HepG2 (cell line): ENCODE measurements at regions not wholly inside any gene's neighbourhood (a gene's known extent, or its start where the extent isn't known, plus 50 kb on each side); places are given as distances from the start of the nearest gene placed in this dataset.

Source experiments
- ATAC-seq: fragments of 200-7000 bp; cut with Tn5 transposase; 3 replicates; pipeline ENCODE4 v1.9.1; 2020; ENCODE audit warnings: mild to moderate bottlenecking, moderate library complexity
- BruUV-seq: library from RNA; stranded (reverse); fragments of 400-500 nt; replicated peaks from 2 replicates; lab custom pipeline; 2021; lab: Mats Ljungman, UMichigan
- CTCF ChIA-PET: fragments of 300-600 bp; formaldehyde crosslinking; extraction: SDS; loops from one replicate; lab custom pipeline; 2021; ENCODE audit warnings: low total read pairs, inconsistent platforms, low intra/inter-chr PET ratio; lab: Yijun Ruan, JAX
- POLR2A ChIA-PET: fragments of 350-600 bp; sonication (Branson Sonifier 250); formaldehyde crosslinking; loops from one replicate; lab custom pipeline; 2020; ENCODE audit warnings: antibody characterized with exemption, inconsistent platforms; lab: Yijun Ruan, JAX
- DNase-seq: peaks from one replicate; pipeline ENCODE4 v3.0.0-alpha.2; 2015; ENCODE audit warnings: low spot score
- FAIRE-seq: peaks from 3 replicates; lab custom pipeline; 2011; peaks lifted over from hg19 to GRCh38; lab: Jason Lieb, UNC
- H2AFZ ChIP-seq: one replicate; pipeline ENCODE4 v1.6.1; 2011; ENCODE audit warnings: low read length, inconsistent platforms
- H3K27ac ChIP-seq: fragments of 300-600 bp; 3 replicates; pipeline ENCODE4 v1.8.0; 2011; ENCODE audit warnings: mixed run types, mild to moderate bottlenecking, mixed read lengths, low read length, inconsistent platforms; ENCODE audit not compliant: insufficient read depth; ENCODE audit errors: extremely low read length
- H3K27me3 ChIP-seq, 2 experiments: fragments of 200-600 bp in 1 of 2; 2 replicates in 1 of 2; 3 replicates in 1 of 2; pipeline versions ENCODE4 v1.6.0 to v1.8.0; 2011; ENCODE audit warnings: low read length in 2 of 2, mild to moderate bottlenecking in 2 of 2, moderate library complexity in 2 of 2, inconsistent platforms in 1 of 2; ENCODE audit not compliant: insufficient read depth in 2 of 2, control insufficient read depth in 1 of 2
- H3K36me3 ChIP-seq, 2 experiments: fragments of 200-600 bp in 1 of 2; replicated peaks in 1 of 2; 2 replicates in 1 of 2; 3 replicates in 1 of 2; pipeline versions ENCODE4 v1.5.1 to v1.8.0; 2011; ENCODE audit warnings: low read length in 2 of 2, inconsistent platforms in 1 of 2; ENCODE audit not compliant: insufficient read depth in 2 of 2, control insufficient read depth in 1 of 2
- H3K4me1 ChIP-seq: 2 replicates; pipeline ENCODE4 v1.5.1; 2012; ENCODE audit warnings: low read length, inconsistent platforms; ENCODE audit not compliant: insufficient read depth
- H3K4me2 ChIP-seq: 2 replicates; pipeline ENCODE4 v1.6.0; 2011; ENCODE audit warnings: low read depth, low read length, inconsistent platforms
- H3K4me3 ChIP-seq, 3 experiments: fragments of 200-600 bp in 1 of 3; sonication (generic), shearing (Covaris generic) in 1 of 3; replicated peaks in 1 of 3; 2 replicates each; pipeline ENCODE4 v1.5.1; 2011 to 2016; ENCODE audit warnings: low read length in 3 of 3, inconsistent platforms in 2 of 3, low read depth in 2 of 3, mild to moderate bottlenecking in 2 of 3, control low read depth in 1 of 3, mixed read lengths in 1 of 3; ENCODE audit not compliant: insufficient read depth in 1 of 3
- H3K79me2 ChIP-seq: one replicate; pipeline ENCODE4 v1.6.1; 2011; ENCODE audit warnings: low read length, inconsistent platforms; ENCODE audit not compliant: insufficient read depth
- H3K9ac ChIP-seq: 2 replicates; pipeline ENCODE4 v1.6.0; 2011; ENCODE audit warnings: mild to moderate bottlenecking, low read depth, low read length, inconsistent platforms; ENCODE audit not compliant: insufficient read depth
- H3K9me3 ChIP-seq: 2 replicates; pipeline ENCODE4 v1.5.1; 2012; ENCODE audit warnings: mild to moderate bottlenecking, low read length
- H4K20me1 ChIP-seq: 2 replicates; pipeline ENCODE4 v1.6.0; 2011; ENCODE audit warnings: inconsistent platforms, mild to moderate bottlenecking, low read length, moderate library complexity; ENCODE audit not compliant: insufficient read depth
- BCL6 ChIP-seq: IDR thresholded peaks from 2 replicates; pipeline ENCODE4 v1.6.1; 2016; ENCODE audit warnings: missing genetic modification reagents, missing compliant biosample characterization
- HMGXB4 ChIP-seq, 2 experiments: sonication (generic) in 1 of 2; formaldehyde crosslinking in 1 of 2; IDR thresholded peaks; 2 replicates each; pipeline versions ENCODE4 v1.4.0 to v1.6.1; 2018 to 2020; ENCODE audit warnings: missing genetic modification reagents in 2 of 2, borderline replicate concordance in 1 of 2, low read depth in 1 of 2, mild to moderate bottlenecking in 1 of 2, missing biosample characterization in 1 of 2
- NKX3-1 ChIP-seq: sonication (generic); formaldehyde crosslinking; IDR thresholded peaks from 2 replicates; pipeline ENCODE4 v1.5.0; 2020; ENCODE audit warnings: missing genetic modification reagents
- RBAK ChIP-seq: sonication (generic); formaldehyde crosslinking; IDR thresholded peaks from 2 replicates; pipeline ENCODE4 v1.5.1; 2020; ENCODE audit warnings: mild to moderate bottlenecking, missing genetic modification reagents
- SMAD1 ChIP-seq: sonication (generic); formaldehyde crosslinking; IDR thresholded peaks from 2 replicates; pipeline ENCODE4 v1.4.0; 2020; ENCODE audit warnings: missing genetic modification reagents, low read depth, mild to moderate bottlenecking, borderline replicate concordance
- TOPORS ChIP-seq: sonication (generic); formaldehyde crosslinking; IDR thresholded peaks from 2 replicates; pipeline ENCODE4 v1.8.0; 2023; ENCODE audit warnings: mild to moderate bottlenecking, missing genetic modification reagents
- ZBTB21 ChIP-seq: sonication (generic); formaldehyde crosslinking; IDR thresholded peaks from 2 replicates; pipeline ENCODE4 v1.4.0; 2020; ENCODE audit warnings: missing genetic modification reagents
- ZNF20 ChIP-seq: sonication (generic); formaldehyde crosslinking; IDR thresholded peaks from 2 replicates; pipeline ENCODE4 v1.4.0; 2020; ENCODE audit warnings: mild to moderate bottlenecking, moderate library complexity, missing genetic modification reagents
- ZNF350 ChIP-seq: sonication (generic); formaldehyde crosslinking; IDR thresholded peaks from 2 replicates; pipeline ENCODE4 v1.4.0; 2020; ENCODE audit warnings: mild to moderate bottlenecking, low read depth, missing genetic modification reagents, borderline replicate concordance
- ZNF839 ChIP-seq: sonication (generic); formaldehyde crosslinking; IDR thresholded peaks from 2 replicates; pipeline ENCODE4 v1.4.0; 2020; ENCODE audit warnings: missing genetic modification reagents, mild to moderate bottlenecking, borderline replicate concordance
- WGBS: methylation state at CpG from one replicate; pipeline ENCODE4 v1.1.6; 2017; ENCODE audit warnings: low lambda C conversion rate; 5-methylcytosine and 5-hydroxymethylcytosine counted together
- in situ Hi-C: cut with HindIII; loops from 2 replicates; pipeline ENCODE4 v1.10.0; 2017; ENCODE audit warnings: low pct_unique_long_range_greater_than_20kb; ENCODE audit not compliant: extremely low pct_ligation_motif_present
- intact Hi-C: fragments of 100-400 bp; cut with micrococcal nuclease; formaldehyde crosslinking; loops from one replicate; pipeline ENCODE4 v1.10.0; 2022; ENCODE audit not compliant: unreplicated experiment

DNA sequence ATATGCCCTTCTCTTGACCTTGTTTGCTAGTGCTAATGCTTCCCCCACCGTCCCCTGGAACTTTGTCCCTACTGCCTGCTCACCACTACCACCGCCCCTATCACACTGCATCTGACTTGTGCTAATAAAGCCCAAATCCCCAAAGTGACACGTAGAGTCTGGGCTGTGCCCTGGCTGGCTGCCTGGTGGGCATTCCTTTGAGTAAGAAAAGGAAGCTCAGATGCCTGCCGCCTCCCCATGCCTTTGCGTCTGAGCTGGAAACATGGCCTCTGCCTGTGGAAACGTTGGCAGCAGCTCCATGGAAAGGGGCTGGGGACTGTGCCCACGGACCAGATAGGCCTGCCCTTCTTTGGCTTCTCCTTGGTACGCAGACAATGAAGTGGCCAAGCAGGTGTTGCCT, 138.3 kb downstream of the CYP26A1 start:
- no peaks in the 10 kb centered on the region for H3K36me3 ChIP-seq
- no peaks in the 10 kb centered on the region for H3K4me1 ChIP-seq
- WGBS: 18% methylated on average over 3 of the region's 8 CpGs
- FAIRE-seq: no peak
- H3K27ac ChIP-seq: no peak overlapping the region
- no peaks in the 10 kb centered on the region; a peak in 1 of 5 replicates for H3K27me3 ChIP-seq
- intact Hi-C loops: no loop called here
- ChIA-PET POLR2A (no interaction called here), CTCF (no interaction called here)
- H3K79me2 ChIP-seq: no peaks in the 10 kb centered on the region
- no peak for DNase-seq
- H4K20me1 ChIP-seq: no peaks in the 10 kb centered on the region
- H3K4me3 ChIP-seq: no peak overlapping the region
- no TSS peak for BruUV-seq
- no peaks in the 10 kb centered on the region for H3K9me3 ChIP-seq
- in situ Hi-C loops: no loop called here
- no peak for TF ChIP-seq RBAK (CRISPR knock-in tag)
- no peak for TF ChIP-seq NKX3-1
- no peak for TF ChIP-seq HMGXB4 (CRISPR knock-in tag; IDR thresholded peaks at IDR 0.05; ENCODE audit: borderline replicate concordance in 1 of 2, low read depth in 1 of 2)
- TF ChIP-seq ZNF20 (CRISPR knock-in tag): no peak
- no peak for TF ChIP-seq BCL6
- no peak for TF ChIP-seq SMAD1 (CRISPR knock-in tag)
- TF ChIP-seq ZBTB21 (CRISPR knock-in tag): no peak
- no peak for TF ChIP-seq TOPORS (CRISPR knock-in tag)
- no peak for TF ChIP-seq ZNF839 (CRISPR knock-in tag)
- TF ChIP-seq ZNF350 (CRISPR knock-in tag): no peak
- no peak for ATAC-seq
- no peak overlapping the region for H2AFZ ChIP-seq
- H3K9ac ChIP-seq: no peak overlapping the region
- no peak overlapping the region for H3K4me2 ChIP-seq
